Activated CD4-positive, CD25-positive, alpha-beta regulatory T cell treated with anti-CD3 and anti-CD28 coated beads, Interleukin-2, amount 50 U/mL, for 72 hours (primary cell): ENCODE measurements at regions not wholly inside any gene's neighbourhood (a gene's known extent, or its start where the extent isn't known, plus 50 kb on each side); places are given as distances from the start of the nearest gene placed in this dataset.
"Not testable (repeated sequence)": the region's sequence is repeated elsewhere in the genome, so short reads cannot be mapped to it uniquely, and the experiment has no call there.

ENCODE experiments used
- DNase-seq: peaks from one replicate; pipeline ENCODE4 v3.0.0; 2021

- no peak for DNase-seq
Observed at GRCh38 chr1:220942278-220942677, 63.0 kb downstream of the HLX start.

DNA sequence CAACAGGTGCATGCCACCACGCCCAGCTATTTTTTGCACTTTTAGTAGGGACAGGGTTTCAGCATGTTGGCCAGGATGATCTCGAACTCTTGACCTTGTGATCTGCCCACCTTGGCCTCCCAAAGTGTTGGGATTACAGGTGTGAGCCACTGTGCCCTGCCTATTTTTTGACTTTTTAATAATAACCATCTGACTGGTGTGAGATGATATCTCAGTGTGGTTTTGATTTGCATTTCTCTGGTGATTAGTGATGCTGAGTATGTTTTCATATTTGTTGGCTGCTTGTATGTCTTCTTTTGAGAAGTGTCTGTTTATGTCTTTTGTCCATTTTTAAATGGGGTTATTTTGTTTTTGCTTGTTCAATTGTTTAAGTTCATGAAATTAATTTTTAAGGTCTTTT, 63.7 kb downstream of the HLX start:
- DNase-seq: not testable (repeated sequence)

- DNase-seq: no peak
Observed at GRCh38 chr1:220943319-220943996, 64.2 kb downstream of the HLX start.

GRCh38 chr1:220950576-220950975, 71.3 kb downstream of the HLX start:
- no peak for DNase-seq

DNA sequence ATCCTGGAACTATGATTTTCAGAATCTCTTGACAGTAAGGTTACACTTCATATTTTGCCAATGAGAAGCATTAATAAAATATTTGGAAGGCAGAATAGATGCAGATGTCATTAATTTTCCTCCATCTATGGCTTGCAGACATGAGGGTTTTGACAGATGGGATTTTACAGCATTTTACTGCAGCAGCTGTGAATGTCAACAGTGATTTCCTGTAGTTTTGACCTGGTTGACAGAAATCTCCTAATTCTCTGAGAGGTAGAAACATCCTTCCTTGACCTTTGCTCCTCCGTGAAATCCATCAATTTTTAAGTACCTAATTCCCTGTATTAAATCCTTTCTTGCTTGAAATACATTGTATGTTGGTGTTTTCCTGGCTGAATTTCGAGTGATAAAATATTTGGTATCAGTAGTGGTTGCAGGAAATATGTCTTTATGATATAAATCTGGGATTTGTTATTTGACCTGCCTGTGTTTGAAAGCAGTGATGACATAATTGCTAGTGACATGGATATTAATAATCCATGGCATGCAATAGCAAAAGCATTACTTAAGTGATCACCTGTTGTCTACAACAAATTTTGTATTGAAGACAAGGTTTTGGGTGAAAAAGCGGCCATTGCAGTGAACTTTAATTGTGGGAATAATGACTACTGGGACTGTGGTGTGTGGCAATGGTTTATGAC, 73.9 kb downstream of the HLX start:
- DNase-seq: no peak

- no peak for DNase-seq
Observed at GRCh38 chr1:220954321-220955075, 75.3 kb downstream of the HLX start.

DNA sequence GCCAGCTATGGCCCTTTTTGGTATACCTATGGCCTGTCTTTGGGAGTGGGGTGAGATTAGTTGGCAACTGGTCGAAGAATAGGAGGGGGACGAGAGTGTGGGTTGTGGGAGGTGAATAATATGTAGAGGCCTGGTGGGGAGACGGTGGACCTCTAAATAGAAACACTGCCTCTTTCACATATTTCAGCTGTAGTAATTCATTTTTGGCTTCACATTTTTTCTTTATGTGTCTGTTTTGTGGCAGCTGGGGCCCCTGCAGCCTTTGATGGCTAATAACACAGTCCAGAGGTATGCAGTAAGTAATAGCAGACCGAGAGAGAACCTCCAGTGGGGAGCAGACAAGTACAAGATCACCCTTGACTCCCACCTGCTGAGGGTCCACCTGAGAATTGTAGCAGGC, 75.9 kb downstream of the HLX start:
- no peak for DNase-seq

DNA sequence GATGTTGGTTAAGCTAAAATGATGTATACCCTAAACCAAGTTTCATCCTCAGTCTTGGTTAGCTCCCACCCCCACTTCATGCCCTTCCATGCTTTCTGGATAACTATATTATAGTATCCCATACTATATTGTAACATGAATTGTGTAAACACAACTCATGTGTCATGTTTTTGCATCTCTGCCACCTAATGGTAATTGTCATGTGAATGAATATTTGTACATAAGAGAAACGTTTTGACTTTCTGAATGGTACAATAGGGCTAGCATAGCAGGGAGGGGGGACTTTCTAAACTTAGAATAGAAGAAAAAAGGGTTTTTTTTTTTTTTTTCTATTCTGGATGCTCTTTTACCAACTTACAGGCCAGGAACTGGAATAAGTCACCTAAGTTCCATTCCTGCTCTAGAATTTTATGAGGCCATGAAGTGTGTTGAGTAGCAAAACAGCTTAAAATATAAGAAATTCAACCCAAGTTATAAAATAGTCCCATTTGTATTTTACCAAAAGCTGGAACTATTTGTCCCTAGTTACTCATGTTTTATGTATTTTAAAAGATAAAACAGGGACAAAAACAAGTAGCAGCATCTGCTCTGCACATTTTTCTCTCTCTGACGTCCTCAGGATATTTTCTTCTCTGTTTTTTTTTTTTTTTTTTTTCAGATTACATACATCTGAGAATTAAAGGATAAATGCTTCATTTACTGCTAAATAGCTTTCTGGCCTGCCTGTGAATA, 77.4 kb downstream of the HLX start:
- no peak for DNase-seq

DNA sequence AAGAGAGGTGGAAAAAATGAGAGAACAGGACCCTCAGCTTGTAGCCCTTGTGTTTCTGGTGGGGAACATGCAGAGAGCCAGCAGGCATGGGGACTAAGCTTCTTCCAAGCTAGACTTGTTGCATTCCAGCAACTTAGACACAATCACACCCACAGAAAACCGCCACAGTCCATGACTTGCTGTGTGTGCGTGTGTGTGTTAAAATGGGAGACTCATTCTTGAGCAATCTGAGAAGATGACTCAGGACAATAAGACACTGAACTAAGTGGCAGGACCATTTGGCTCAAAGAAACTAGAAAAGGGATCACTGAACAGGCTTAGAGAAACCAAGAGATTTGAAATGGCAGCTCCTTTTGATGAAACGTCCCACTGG, 78.0 kb downstream of the HLX start:
- DNase-seq: no peak

- DNase-seq: no peak
Observed at GRCh38 chr1:220958234-220958633, 79.0 kb downstream of the HLX start.

GRCh38 chr1:220962031-220962751, 82.9 kb downstream of the HLX start:
- DNase-seq: no peak

- DNase-seq: no peak
Observed at GRCh38 chr1:220966041-220966440, 86.8 kb downstream of the HLX start.

DNA sequence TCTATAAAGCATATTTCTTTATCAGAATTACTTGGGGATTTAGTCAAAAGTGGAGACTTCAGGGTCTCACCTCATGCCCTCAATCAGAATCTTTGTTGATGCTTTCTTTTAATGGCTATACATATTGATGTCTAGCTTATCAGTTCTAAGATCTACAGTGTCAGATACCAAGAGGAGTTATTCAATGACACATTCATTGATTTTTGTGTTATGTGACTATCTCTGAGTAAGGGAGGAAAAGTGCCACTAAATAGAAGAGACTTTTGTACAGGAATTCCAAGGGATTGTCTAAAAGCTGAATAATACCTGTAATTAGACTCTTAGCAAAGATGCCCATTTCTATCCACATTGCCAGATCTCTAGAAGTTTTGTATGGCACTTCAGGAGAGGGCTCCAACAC, 87.2 kb downstream of the HLX start:
- DNase-seq: no peak

- no peak for DNase-seq
Observed at GRCh38 chr1:220966881-220967611, 87.8 kb downstream of the HLX start.

- DNase-seq: no peak
Observed at GRCh38 chr1:220967911-220968310, 88.7 kb downstream of the HLX start.

GRCh38 chr1:220969281-220969680, 90.0 kb downstream of the HLX start:
- DNase-seq: not testable (repeated sequence)

- no peak for DNase-seq
Observed at GRCh38 chr1:220970311-220970710, 91.1 kb downstream of the HLX start.

GRCh38 chr1:220971221-220971620, 92.0 kb downstream of the HLX start:
- no peak for DNase-seq

- no peak for DNase-seq
Observed at GRCh38 chr1:220974431-220974830, 95.2 kb downstream of the HLX start.

GRCh38 chr1:220976390-220976789, 97.1 kb downstream of the HLX start:
- DNase-seq: no peak

DNA sequence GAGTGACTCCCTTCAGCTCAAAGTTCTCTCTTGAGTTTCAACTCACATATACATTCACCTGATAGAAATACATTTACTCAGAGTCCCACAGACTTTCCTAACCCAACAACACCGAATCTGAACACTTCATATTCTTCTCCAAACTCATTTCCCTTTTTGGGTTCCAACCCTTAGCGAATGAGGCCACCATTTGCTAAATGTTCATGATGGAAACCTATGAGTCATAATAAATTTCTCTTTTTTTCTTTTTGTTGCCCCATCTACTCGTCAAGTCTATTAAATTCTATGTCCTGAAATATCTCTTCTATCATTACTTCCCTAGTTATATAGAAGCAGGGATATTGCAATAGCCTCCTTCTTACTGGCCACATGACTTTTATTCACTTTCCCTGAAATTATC, 100.1 kb downstream of the HLX start:
- no peak for DNase-seq

DNA sequence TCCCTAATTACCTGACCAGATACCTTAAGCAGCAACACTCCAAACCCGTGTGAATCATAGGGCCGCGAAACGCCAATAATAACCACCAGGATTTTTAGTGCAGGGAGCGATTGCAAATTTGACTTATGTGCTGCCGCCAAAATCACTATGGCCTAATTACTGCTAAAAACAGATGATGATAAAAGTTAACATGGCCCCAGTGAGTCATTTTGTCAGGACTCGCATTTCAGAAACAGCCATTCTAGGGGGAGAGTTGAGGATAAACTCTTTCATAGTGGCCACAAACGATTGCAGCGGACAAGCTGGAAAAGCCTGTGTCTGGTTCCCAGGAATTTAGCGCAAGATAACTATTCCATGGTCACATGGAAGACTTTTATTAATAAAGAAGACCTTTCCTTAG, 103.4 kb downstream of the HLX start:
- no peak for DNase-seq
